ENCODE measurements at regions not wholly inside any gene's neighbourhood (a gene's known extent, or its start where the extent isn't known, plus 50 kb on each side); places are given as distances from the start of the nearest gene placed in this dataset.
"Not testable (repeated sequence)": the region's sequence is repeated elsewhere in the genome, so short reads cannot be mapped to it uniquely, and the experiment has no call there.

GRCh38 chr9:36521148-36521547 lies 51.5 kb upstream of the MELK start:
- TF ChIP-seq ZFX (IDR thresholded peaks at IDR 0.05) (no peak), CTCF (conservative IDR thresholded peaks at IDR 0.05) (no peak)
- no peak overlapping the region for H3K27ac ChIP-seq

GRCh38 chr9:36517131-36517530 lies 55.6 kb upstream of the MELK start:
- TF ChIP-seq ZFX (IDR thresholded peaks at IDR 0.05) (no peak), CTCF (conservative IDR thresholded peaks at IDR 0.05) (no peak)
- H3K27ac ChIP-seq, result no peak overlapping the region

- no peak overlapping the region for H3K27ac ChIP-seq
- TF ChIP-seq ZFX (IDR thresholded peaks at IDR 0.05) (no peak), CTCF (conservative IDR thresholded peaks at IDR 0.05) (no peak)
Observed at GRCh38 chr9:36504156-36504555, 68.5 kb upstream of the MELK start.

DNA sequence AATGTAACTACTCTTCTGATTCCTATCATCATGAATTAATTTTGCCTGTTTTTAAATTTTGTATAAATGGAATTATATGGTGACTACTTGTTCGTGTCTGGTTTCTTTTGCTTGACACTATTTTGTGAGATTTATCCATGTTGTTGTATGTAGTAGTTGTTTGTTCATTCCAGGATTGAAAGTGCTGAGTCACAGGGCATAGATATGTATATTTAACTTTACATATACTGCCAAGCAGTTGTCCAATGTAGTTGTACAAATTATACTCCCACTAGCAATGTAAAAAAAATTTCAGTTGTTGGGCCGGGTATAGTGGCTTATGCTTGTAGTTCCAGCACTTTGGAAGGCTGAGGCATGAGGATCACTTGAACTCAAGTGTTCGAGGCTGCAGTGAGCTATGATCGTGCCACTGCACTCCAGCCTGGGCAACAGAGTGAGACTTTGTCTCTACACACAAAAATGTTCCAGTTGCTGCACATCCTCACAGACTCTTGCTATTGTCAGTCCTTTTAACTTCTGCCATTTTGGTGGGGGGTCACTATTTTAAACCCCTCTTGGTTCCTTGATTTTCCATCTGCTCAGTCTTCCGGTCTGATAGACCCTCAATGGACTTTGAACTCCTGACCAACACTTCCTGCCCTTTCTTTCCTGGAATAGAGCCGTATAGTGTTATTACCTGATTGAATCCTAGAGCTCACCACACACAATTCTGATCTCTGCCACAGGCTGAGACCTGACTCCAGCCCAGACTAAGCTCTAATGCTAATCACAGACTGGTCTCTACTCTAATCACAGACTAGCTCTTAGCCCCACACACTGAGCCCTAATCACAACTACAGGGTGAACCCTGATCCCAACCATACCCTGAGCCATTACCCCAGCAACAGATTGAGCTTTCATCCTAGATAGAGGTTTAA lies 69.3 kb upstream of the MELK start:
- TF ChIP-seq CTCF (conservative IDR thresholded peaks at IDR 0.05) (no peak), ZFX (IDR thresholded peaks at IDR 0.05) (no peak)
- H3K27ac ChIP-seq, result no peak overlapping the region; the same call in 1 of the 2 replicates

- TF ChIP-seq ZFX (IDR thresholded peaks at IDR 0.05), result no peak
- no peak overlapping the region for H3K27ac ChIP-seq
Observed at GRCh38 chr9:36501727-36502126, 71.0 kb upstream of the MELK start.

DNA sequence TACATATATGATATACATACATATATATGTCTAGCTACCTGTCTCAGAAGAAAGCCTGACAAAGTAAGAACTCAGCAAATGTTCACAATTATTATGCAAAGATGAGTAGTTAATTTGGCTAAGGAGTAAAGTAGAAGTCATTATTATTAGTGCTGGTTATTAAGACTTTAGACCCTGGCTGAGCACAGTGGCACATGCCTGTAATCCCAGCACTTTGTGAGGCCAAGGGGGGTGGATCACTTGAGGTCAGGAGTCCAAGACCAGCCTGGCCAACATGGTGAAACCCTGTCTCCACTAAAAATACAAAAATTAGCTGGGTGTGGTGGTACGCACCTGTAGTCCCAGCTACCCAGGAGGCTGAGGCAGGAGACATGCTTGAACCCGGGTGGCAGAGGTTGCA lies 71.8 kb upstream of the MELK start:
- not testable (repeated sequence) for H3K27ac ChIP-seq

DNA sequence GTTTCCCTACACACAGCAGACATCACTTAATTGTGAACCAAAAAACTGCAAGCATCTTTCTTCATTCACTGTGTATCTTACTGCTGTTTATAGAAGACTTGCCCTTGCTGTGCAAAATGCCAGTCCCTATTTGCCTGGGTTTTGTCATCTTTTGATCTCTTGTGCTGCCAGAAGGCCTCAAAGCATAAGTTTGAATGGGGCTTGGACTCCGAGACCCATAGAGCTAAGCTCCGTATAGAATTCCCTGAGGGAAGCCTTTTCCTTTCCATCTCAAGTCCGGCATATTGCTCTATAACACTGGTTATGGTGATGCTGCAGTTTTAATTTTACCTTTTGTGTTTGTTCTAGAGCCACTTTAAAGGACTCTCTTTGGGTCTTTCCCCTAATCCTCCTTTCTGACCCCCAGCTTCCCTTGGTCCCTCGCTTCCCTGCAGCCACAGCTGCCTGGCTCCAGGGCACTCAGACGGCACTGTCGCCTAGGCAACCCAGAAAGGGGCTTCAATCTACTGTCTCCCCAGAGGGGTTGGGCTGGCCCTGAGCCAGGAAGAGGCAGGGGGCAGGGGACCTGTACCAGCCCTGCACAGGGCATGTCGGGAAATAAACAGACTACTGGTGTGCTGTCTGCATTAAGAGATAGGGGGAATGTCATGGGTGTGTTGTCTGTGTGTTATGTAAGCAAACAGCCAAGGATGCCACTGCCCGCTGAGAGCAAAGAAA lies 73.4 kb upstream of the MELK start:
- no peak overlapping the region for H3K27ac ChIP-seq

GRCh38 chr9:36493564-36493963 lies 79.1 kb upstream of the MELK start:
- H3K27ac ChIP-seq, result not testable (repeated sequence)

More for the DNA sequence above, 73.4 kb upstream of the MELK start:
- TF ChIP-seq ZFX (IDR thresholded peaks at IDR 0.05) (no peak), CTCF (conservative IDR thresholded peaks at IDR 0.05) (no peak)

GRCh38 chr9:36492865-36493264 lies 79.8 kb upstream of the MELK start:
- H3K27ac ChIP-seq, result no peak overlapping the region
- TF ChIP-seq CTCF (conservative IDR thresholded peaks at IDR 0.05), result no peak
- TF ChIP-seq ZFX (IDR thresholded peaks at IDR 0.05), result no peak
